K562 (cell line): ENCODE measurements at regions not wholly inside any gene's neighbourhood (a gene's known extent, or its start where the extent isn't known, plus 50 kb on each side); places are given as distances from the start of the nearest gene placed in this dataset.

Experiments used
- ATAC-seq: fragments of 200-7000 bp; cut with Tn5 transposase; 3 replicates; pipeline ENCODE4 v1.9.1; 2020; ENCODE audit warnings: moderate library complexity
- BruUV-seq: library from RNA; stranded (reverse); fragments of 400-500 nt; replicated peaks from 2 replicates; lab custom pipeline; 2021; lab: Mats Ljungman, UMichigan
- CTCF ChIA-PET: fragments of 300-600 bp; formaldehyde crosslinking; extraction: SDS; loops from one replicate; lab custom pipeline; 2021; ENCODE audit warnings: low intra/inter-chr PET ratio; lab: Yijun Ruan, JAX
- POLR2A ChIA-PET: fragments of 300-600, 350-650 bp; sonication (Branson Sonifier 250); formaldehyde crosslinking; extraction: SDS; loops from one replicate; lab custom pipeline; 2021; ENCODE audit warnings: antibody characterized with exemption, inconsistent platforms; lab: Yijun Ruan, JAX
- DNase-seq, 4 experiments: peaks; one replicate each; pipeline versions ENCODE4 v3.0.0 to v3.0.0-alpha.2; 2011 to 2018; ENCODE audit warnings: low spot score in 3 of 4, mixed read lengths in 3 of 4; ENCODE audit errors: extremely low read depth in 1 of 4
- FAIRE-seq: peaks from 2 replicates; lab custom pipeline; 2011; peaks lifted over from hg19 to GRCh38; lab: Jason Lieb, UNC
- H2AFZ ChIP-seq: 2 replicates; pipeline ENCODE4 v1.6.0; 2011; ENCODE audit warnings: low read depth, low read length, control low read depth, inconsistent platforms
- H3K27ac ChIP-seq: fragments of 200-600 bp; 3 replicates; pipeline ENCODE4 v1.8.0; 2011; ENCODE audit warnings: low read depth, mild to moderate bottlenecking, control low read depth, inconsistent platforms, low read length, moderate library complexity, mixed read lengths; ENCODE audit errors: extremely low read depth
- H3K27me3 ChIP-seq, 2 experiments: fragments of 300-600 bp in 1 of 2; 2 replicates in 1 of 2; 3 replicates in 1 of 2; pipeline versions ENCODE4 v1.6.0 to v1.8.0; 2011; ENCODE audit warnings: inconsistent platforms in 2 of 2, low read length in 2 of 2, mild to moderate bottlenecking in 1 of 2, mixed read lengths in 1 of 2, moderate library complexity in 1 of 2; ENCODE audit not compliant: control insufficient read depth in 2 of 2, insufficient read depth in 2 of 2
- H3K36me3 ChIP-seq: fragments of 300-600 bp; 3 replicates; pipeline ENCODE4 v1.8.0; 2011; ENCODE audit warnings: mild to moderate bottlenecking, low read length, inconsistent platforms; ENCODE audit not compliant: control insufficient read depth, insufficient read depth
- H3K4me1 ChIP-seq, 2 experiments: fragments of 200-600 bp in 1 of 2; replicated peaks in 1 of 2; 2 replicates in 1 of 2; 3 replicates in 1 of 2; pipeline versions ENCODE4 v1.5.1 to v1.8.0; 2011; ENCODE audit warnings: inconsistent platforms in 2 of 2, low read length in 2 of 2, mild to moderate bottlenecking in 1 of 2, mixed read lengths in 1 of 2, moderate library complexity in 1 of 2; ENCODE audit not compliant: control insufficient read depth in 2 of 2, insufficient read depth in 2 of 2
- H3K4me2 ChIP-seq: 2 replicates; pipeline ENCODE4 v1.6.1; 2011; ENCODE audit warnings: low read length, control low read depth, inconsistent platforms, mixed read lengths; ENCODE audit not compliant: insufficient read depth
- H3K4me3 ChIP-seq: fragments of 200-600 bp; sonication (generic), shearing (Covaris generic); 2 replicates; pipeline ENCODE4 v1.5.1; 2016; ENCODE audit warnings: control low read depth, inconsistent platforms
- H3K79me2 ChIP-seq: fragments of 200-600 bp; 3 replicates; pipeline ENCODE4 v1.8.0; 2011; ENCODE audit warnings: low read length, inconsistent platforms; ENCODE audit not compliant: control insufficient read depth, insufficient read depth
- H3K9ac ChIP-seq, 2 experiments: 2 replicates each; pipeline versions ENCODE4 v1.6.0 to v1.6.1; 2011; ENCODE audit warnings: low read depth in 2 of 2, low read length in 2 of 2, control low read depth in 1 of 2, inconsistent platforms in 1 of 2, mild to moderate bottlenecking in 1 of 2, mixed read lengths in 1 of 2; ENCODE audit not compliant: insufficient read depth in 1 of 2
- H3K9me1 ChIP-seq: one replicate; pipeline ENCODE4 v1.6.0; 2011; ENCODE audit warnings: inconsistent platforms, mild to moderate bottlenecking, low read length, moderate library complexity; ENCODE audit not compliant: control insufficient read depth, insufficient read depth
- H3K9me3 ChIP-seq: replicated peaks from 2 replicates; pipeline ENCODE4 v1.5.1; 2011; ENCODE audit warnings: low read depth, low read length, inconsistent platforms; ENCODE audit not compliant: control insufficient read depth, insufficient read depth
- H4K20me1 ChIP-seq: replicated peaks from 2 replicates; pipeline ENCODE4 v1.6.1; 2011; ENCODE audit warnings: low read length, inconsistent platforms, mixed read lengths; ENCODE audit not compliant: control insufficient read depth, insufficient read depth
- CXXC5 ChIP-seq: fragments of 250-450 bp; sonication (Bioruptor Pico); IDR thresholded peaks from 2 replicates; pipeline ENCODE4 v1.8.0; 2022; ENCODE audit warnings: inconsistent platforms, mild to moderate bottlenecking, moderate library complexity
- NFRKB ChIP-seq: fragments of 450-650 bp; IDR thresholded peaks from 2 replicates; pipeline ENCODE4 v1.6.1; 2016; ENCODE audit warnings: low read depth
- RBM25 ChIP-seq: fragments of 200-400 bp; formaldehyde crosslinking; IDR thresholded peaks from 2 replicates; pipeline ENCODE4 v1.6.1; 2018; ENCODE audit warnings: low read length, low read depth, moderate library complexity; ENCODE audit not compliant: severe bottlenecking
- WGBS: fragments of 100-300 bp; shearing (Covaris generic); methylation state at CpG from one replicate; pipeline ENCODE4 v1.1.6; 2016; ENCODE audit warnings: low coverage, mixed read lengths; ENCODE audit not compliant: insufficient coverage; ENCODE audit errors: missing lambda C conversion rate; 5-methylcytosine and 5-hydroxymethylcytosine counted together
- in situ Hi-C: fragments of 300-500 bp; cut with MboI; formaldehyde crosslinking; loops from 4 replicates; pipeline ENCODE4 v1.15.0; 2018; ENCODE audit warnings: inconsistent platforms, mixed read lengths
- intact Hi-C: fragments of 100-400 bp; cut with micrococcal nuclease; formaldehyde crosslinking; loops from 2 replicates; pipeline ENCODE4 v1.14.2; 2022
- TF ChIP-seq, protein P1 (sequence below): fragments of 450-650 bp; IDR thresholded peaks from 2 replicates; pipeline ENCODE4 v1.6.1; 2016; ENCODE audit warnings: borderline replicate concordance
- TF ChIP-seq, protein P2 (sequence below): fragments of 450-650 bp; formaldehyde crosslinking; IDR thresholded peaks from 2 replicates; pipeline ENCODE4 v1.4.0; 2022; ENCODE audit warnings: missing genetic modification characterization

DNA sequence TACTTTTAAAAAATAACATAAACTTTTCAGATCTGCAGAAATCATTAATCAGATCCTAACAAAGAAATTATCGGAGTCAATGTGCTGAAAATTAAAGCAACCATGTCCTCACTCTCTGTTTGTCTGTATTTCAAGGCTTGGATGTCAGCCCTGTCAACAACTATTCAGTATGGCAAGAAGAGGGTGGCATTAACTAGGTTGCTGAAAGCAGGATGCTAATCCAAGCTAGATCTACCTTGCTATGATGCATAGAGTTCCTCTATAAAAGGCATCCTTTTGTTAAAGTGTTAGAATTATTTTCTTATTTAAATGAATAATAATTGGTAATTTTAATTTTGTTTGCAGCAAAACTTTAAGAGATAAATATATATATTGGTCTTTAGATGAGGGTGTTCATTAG, 800.8 kb downstream of the CDH11 start:
- FAIRE-seq: no peak
- intact Hi-C loops: no loop called here

More for the DNA sequence above, 800.8 kb downstream of the CDH11 start:
- DNase-seq (no peak), ATAC-seq (no peak)
- Histone ChIP-seq H3K4me3 (no peak overlapping the region), H3K9me1 (no peaks in the 10 kb centered on the region), H4K20me1 (no peaks in the 10 kb centered on the region), H3K36me3 (no peaks in the 10 kb centered on the region), H2AFZ (no peak overlapping the region), H3K9ac (no peak overlapping the region), H3K27ac (no peak overlapping the region), H3K4me2 (no peak overlapping the region), H3K4me1 (no peaks in the 10 kb centered on the region), H3K27me3 (no peaks in the 10 kb centered on the region), H3K79me2 (no peaks in the 10 kb centered on the region), H3K9me3 (no peaks in the 10 kb centered on the region)
- ChIA-PET CTCF (no interaction called here), POLR2A (no interaction called here)
- in situ Hi-C loops: no loop called here
- WGBS: 0% methylated on average over 1 of the region's 1 CpG
- no TSS peak for BruUV-seq
- TF ChIP-seq NFRKB (no peak), CXXC5 (CRISPR knock-in tag) (no peak), RBM25 (no peak)
- TF ChIP-seq, protein P1, sequence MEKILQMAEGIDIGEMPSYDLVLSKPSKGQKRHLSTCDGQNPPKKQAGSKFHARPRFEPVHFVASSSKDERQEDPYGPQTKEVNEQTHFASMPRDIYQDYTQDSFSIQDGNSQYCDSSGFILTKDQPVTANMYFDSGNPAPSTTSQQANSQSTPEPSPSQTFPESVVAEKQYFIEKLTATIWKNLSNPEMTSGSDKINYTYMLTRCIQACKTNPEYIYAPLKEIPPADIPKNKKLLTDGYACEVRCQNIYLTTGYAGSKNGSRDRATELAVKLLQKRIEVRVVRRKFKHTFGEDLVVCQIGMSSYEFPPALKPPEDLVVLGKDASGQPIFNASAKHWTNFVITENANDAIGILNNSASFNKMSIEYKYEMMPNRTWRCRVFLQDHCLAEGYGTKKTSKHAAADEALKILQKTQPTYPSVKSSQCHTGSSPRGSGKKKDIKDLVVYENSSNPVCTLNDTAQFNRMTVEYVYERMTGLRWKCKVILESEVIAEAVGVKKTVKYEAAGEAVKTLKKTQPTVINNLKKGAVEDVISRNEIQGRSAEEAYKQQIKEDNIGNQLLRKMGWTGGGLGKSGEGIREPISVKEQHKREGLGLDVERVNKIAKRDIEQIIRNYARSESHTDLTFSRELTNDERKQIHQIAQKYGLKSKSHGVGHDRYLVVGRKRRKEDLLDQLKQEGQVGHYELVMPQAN: no peak
- TF ChIP-seq, protein P2, sequence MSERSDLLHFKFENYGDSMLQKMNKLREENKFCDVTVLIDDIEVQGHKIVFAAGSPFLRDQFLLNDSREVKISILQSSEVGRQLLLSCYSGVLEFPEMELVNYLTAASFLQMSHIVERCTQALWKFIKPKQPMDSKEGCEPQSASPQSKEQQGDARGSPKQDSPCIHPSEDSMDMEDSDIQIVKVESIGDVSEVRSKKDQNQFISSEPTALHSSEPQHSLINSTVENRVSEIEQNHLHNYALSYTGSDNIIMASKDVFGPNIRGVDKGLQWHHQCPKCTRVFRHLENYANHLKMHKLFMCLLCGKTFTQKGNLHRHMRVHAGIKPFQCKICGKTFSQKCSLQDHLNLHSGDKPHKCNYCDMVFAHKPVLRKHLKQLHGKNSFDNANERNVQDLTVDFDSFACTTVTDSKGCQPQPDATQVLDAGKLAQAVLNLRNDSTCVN: no peak
